ENCODE measurements at regions not wholly inside any gene's neighbourhood (a gene's known extent, or its start where the extent isn't known, plus 50 kb on each side); places are given as distances from the start of the nearest gene placed in this dataset.

DNA sequence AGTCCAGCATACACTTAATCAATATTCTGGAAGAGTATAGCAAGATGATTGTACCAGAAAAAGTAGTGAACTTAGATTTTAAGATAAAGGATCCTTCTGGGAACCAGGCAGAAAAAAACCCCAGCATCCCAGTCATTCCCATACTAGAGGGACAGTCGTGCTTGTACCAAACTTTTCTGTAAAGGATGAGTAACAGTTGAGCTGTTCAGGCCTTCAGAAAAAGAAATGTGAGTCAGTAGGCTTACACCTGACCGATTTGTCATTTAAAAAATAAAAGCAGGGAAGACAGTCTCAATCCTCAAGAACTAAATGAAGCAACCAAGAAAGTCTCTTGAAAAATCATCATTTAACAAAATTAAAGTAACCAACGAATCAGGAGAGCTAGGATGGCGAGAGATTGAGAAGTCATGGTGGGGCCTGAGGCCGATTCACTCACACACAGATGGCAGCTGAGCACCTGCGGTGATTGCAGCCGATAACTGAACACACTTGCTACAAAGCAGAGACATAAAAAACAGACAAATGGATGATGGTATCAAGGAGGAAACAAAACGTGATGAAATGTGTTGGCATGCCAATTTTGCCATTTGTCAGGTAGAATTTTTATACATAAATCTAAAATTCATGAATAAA is 170.0 kb upstream of the ALKAL2 start:
- DNase-seq (ENCODE audit: low read depth, low spot score) = no peak
- no peak overlapping the region for H3K4me3 ChIP-seq (ENCODE audit: low read depth, low read length)
- TF ChIP-seq, protein P1, sequence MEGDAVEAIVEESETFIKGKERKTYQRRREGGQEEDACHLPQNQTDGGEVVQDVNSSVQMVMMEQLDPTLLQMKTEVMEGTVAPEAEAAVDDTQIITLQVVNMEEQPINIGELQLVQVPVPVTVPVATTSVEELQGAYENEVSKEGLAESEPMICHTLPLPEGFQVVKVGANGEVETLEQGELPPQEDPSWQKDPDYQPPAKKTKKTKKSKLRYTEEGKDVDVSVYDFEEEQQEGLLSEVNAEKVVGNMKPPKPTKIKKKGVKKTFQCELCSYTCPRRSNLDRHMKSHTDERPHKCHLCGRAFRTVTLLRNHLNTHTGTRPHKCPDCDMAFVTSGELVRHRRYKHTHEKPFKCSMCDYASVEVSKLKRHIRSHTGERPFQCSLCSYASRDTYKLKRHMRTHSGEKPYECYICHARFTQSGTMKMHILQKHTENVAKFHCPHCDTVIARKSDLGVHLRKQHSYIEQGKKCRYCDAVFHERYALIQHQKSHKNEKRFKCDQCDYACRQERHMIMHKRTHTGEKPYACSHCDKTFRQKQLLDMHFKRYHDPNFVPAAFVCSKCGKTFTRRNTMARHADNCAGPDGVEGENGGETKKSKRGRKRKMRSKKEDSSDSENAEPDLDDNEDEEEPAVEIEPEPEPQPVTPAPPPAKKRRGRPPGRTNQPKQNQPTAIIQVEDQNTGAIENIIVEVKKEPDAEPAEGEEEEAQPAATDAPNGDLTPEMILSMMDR (IDR thresholded peaks at IDR 0.05; ENCODE audit: insufficient read depth, low read length, missing control alignments) = no peak
- CTCF ChIA-PET = no interaction called here
- POLR2A ChIA-PET = no interaction called here

DNA sequence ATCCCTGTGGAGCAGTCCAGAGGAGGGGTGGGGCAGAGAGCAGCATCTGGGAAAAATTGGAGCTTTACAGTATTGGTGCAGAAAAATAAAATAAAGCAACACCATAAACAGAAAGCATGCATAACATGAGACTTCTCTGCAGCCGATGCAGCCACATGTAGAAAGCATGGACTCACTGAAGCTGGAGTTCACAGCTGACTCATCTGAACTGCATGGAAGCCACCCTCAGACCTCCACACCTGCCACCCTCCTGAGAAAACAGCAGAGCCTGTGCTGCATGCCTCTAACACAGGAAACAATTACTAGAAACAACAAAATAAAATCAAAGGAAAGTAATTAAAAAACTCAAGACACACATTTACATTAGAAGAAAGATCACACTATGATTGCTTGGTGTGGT is 169.4 kb upstream of the ALKAL2 start:
- no peak for DNase-seq (ENCODE audit: low read depth, low spot score)

DNA sequence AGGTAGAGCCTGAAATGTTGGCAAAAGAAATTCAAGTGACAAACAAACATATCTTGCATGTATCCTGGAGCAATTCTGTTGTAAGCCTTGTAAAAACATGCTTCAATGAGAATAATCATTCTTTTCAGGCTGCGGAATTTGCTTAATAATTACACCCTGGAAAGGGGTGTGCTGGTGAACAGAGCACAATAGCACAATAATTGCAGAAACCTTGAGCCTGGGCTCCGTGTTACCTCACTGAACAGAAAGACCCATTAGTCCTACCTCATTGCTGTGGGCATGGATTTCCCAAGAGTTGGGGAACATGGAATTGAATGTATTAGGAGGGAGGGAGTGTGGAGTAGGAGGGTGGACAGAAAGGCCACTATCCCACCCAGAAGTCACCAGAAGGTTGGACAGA is 168.0 kb upstream of the ALKAL2 start:
- CTCF ChIA-PET = no interaction called here
- H3K4me3 ChIP-seq (ENCODE audit: low read depth, low read length) = no peak overlapping the region
- no peak for DNase-seq (ENCODE audit: low read depth, low spot score)
- POLR2A ChIA-PET = no interaction called here
- TF ChIP-seq, protein P1 (IDR thresholded peaks at IDR 0.05; ENCODE audit: insufficient read depth, low read length, missing control alignments) = no peak

More for the DNA sequence above, 169.4 kb upstream of the ALKAL2 start:
- POLR2A ChIA-PET = no interaction called here
- CTCF ChIA-PET = no interaction called here
- TF ChIP-seq, protein P1 (IDR thresholded peaks at IDR 0.05; ENCODE audit: insufficient read depth, low read length, missing control alignments) = no peak
- no peak overlapping the region for H3K4me3 ChIP-seq (ENCODE audit: low read depth, low read length)

DNA sequence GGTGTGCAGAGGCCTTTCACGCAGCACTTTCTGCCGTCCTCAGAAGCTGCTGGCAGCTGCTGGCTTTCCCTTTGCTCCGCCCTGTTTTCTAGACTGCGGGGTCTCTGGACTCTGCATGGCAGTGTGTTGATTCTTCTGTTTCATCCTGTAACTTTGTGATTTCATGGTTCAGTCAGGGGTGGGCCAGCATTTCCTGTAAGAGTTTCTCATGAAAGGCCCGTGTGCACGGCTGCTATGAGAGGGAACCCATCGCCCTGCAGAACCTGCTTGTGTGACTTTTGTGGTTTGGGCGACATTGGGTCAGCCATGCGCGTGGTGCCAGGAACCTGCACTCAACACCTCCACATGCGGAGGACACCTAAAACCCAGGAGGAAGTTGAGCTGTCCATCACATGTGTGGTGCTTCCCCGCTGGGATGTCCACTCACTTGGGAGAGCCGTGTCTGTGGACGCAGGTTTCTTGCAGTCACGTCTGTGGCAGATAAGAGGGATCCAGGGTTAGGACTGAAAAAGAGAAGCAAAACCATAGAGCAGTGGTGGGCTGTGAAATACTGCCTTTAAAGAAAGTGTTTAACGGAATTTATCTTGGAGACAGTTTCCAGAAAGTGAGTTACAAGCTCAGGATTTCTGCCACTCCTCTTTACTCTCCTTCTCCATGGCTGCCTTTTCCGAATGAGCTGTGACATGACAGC is 167.3 kb upstream of the ALKAL2 start:
- POLR2A ChIA-PET = no interaction called here
- no peak overlapping the region for H3K4me3 ChIP-seq (ENCODE audit: low read depth, low read length)
- TF ChIP-seq, protein P1 (IDR thresholded peaks at IDR 0.05; ENCODE audit: insufficient read depth, low read length, missing control alignments) = no peak
- CTCF ChIA-PET = no interaction called here
- DNase-seq (ENCODE audit: low read depth, low spot score) = no peak

DNA sequence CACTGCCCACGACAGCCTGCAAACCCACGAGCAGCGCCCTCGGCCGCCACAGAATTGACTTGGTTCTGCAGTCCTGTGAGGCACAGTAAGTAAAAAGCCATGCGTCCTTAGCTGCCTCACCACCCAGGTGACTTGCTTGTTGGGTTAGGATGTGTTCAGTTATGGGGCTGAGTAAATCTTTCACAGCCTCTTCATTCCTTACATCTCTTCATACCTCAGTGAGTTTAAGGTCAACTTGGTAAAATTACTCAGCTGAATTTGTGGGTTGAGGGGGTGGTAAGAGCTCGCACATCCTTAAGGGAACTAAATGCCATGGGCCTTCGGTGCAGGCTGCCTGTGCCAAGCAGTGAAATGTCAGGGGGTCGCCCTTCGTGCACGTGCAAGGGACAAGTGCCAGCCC is 165.2 kb upstream of the ALKAL2 start:
- no peak for DNase-seq (ENCODE audit: low read depth, low spot score)
- no peak overlapping the region for H3K4me3 ChIP-seq (ENCODE audit: low read depth, low read length)
- ChIA-PET POLR2A (no interaction called here), CTCF (no interaction called here)
- TF ChIP-seq, protein P1 (IDR thresholded peaks at IDR 0.05; ENCODE audit: insufficient read depth, low read length, missing control alignments) = no peak

DNA sequence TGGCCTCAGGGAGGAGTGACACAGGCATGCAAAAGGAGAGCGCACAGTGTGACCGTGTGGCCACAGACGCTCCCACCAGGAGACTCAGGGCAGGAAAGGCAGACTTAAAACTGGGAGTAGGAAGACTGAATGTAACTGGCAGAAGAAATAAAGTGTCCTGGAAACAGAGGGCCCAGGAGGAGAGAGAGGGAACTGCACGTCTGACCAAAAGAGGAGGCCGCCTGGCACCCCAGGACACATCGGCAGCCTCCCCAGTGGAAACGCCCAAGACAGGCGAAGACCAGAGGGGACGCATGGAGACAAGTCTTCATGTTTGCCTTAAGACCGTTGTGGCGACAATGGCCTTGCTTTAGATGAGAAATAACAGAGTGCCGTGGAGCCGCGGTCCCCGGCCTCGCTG is 163.6 kb upstream of the ALKAL2 start:
- POLR2A ChIA-PET = no interaction called here
- H3K4me3 ChIP-seq (ENCODE audit: low read depth, low read length) = no peak overlapping the region
- TF ChIP-seq, protein P1 (IDR thresholded peaks at IDR 0.05; ENCODE audit: insufficient read depth, low read length, missing control alignments) = no peak
- no peak for DNase-seq (ENCODE audit: low read depth, low spot score)
- CTCF ChIA-PET = no interaction called here
